ENCODE measurements at regions not wholly inside any gene's neighbourhood (a gene's known extent, or its start where the extent isn't known, plus 50 kb on each side); places are given as distances from the start of the nearest gene placed in this dataset.
A peak's percentile ranks its signal among the peaks of the same experiment; 100 is the strongest.

DNA sequence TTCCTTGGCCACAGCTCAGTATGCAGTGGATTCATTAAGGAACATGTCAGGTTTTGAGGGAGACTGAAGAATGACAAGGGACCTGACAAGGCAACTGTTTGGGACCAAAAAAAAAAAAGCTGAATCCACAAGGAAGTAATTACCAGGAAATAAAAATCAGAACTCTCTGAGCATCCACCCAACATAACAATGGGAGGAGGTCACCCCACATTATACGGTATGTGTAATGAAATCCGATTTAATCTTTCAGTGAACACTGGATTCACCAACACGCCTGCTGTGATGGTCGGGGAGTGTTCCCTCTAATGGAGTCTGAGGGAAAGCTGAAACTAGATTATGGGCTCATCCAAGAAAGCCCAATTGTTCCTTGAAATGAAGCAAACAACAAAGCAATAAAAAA is 329.3 kb downstream of the ETAA1 start:
- H3K27ac ChIP-seq (ENCODE audit: low read depth in 1 of 3, low read length in 2 of 3), result no peak overlapping the region
- FAIRE-seq (no peak), DNase-seq (no peak)
- WGBS, 3 donors, result 23 to 65% (median 37%) methylated on average over 4 of the region's 4 CpGs
- peaks cover 0 to 3% of the 10 kb centered on the region in 2 donors for H3K9me3 ChIP-seq (ENCODE audit: control insufficient read depth in 2 of 2, insufficient read depth in 1 of 2, low read depth in 1 of 2, low read length in 1 of 2)
- no peak overlapping the region for H3K4me3 ChIP-seq (ENCODE audit: low read depth in 1 of 3, low read length in 3 of 3)
- H3K27me3 ChIP-seq (ENCODE audit: control insufficient read depth in 3 of 3, insufficient read depth in 3 of 3, low read length in 3 of 3), result peaks cover 0 to 3% (median 2%) of the 10 kb centered on the region in 3 donors
- H3K4me1 ChIP-seq (ENCODE audit: control insufficient read depth in 3 of 3, insufficient read depth in 2 of 3, low read depth in 1 of 3, low read length in 2 of 3), result no peaks in the 10 kb centered on the region
- H3K36me3 ChIP-seq (ENCODE audit: control insufficient read depth in 3 of 3, insufficient read depth in 2 of 3, low read depth in 1 of 3, low read length in 3 of 3), result no peaks in the 10 kb centered on the region

DNA sequence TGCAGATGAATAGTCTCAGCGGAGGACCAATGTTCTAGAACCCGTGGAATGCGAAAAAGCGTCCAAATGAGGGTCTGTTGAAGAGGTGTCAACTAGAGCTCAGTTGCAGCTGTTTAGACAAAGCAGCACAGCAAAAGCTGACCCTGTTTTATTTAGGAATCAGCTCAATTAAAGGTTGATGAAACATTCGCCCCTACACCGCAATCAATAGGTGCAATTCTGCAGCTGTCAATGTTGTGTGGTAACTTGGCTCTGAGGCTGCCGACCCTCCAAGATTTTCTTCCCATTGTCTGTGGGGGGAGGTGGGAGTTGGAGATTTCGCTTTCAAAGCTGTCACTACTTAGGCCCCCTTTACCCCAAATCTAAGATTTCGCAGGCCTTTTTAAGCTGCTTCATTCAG is 330.0 kb downstream of the ETAA1 start:
- H3K4me1 ChIP-seq (ENCODE audit: control insufficient read depth in 3 of 3, insufficient read depth in 2 of 3, low read depth in 1 of 3, low read length in 2 of 3), result no peaks in the 10 kb centered on the region
- 82 to 90% (median 89%) methylated on average over 9 of the region's 9 CpGs for WGBS, 3 donors
- DNase-seq (no peak), FAIRE-seq (no peak)
- H3K27me3 ChIP-seq (ENCODE audit: control insufficient read depth in 3 of 3, insufficient read depth in 3 of 3, low read length in 3 of 3), result peaks cover 0 to 3% (median 2%) of the 10 kb centered on the region in 3 donors
- H3K27ac ChIP-seq (ENCODE audit: low read depth in 1 of 3, low read length in 2 of 3), result no peak overlapping the region
- no peaks in the 10 kb centered on the region for H3K36me3 ChIP-seq (ENCODE audit: control insufficient read depth in 3 of 3, insufficient read depth in 2 of 3, low read depth in 1 of 3, low read length in 3 of 3)
- no peak overlapping the region for H3K4me3 ChIP-seq (ENCODE audit: low read depth in 1 of 3, low read length in 3 of 3)
- no peaks in the 10 kb centered on the region for H3K9me3 ChIP-seq (ENCODE audit: control insufficient read depth in 2 of 2, insufficient read depth in 1 of 2, low read depth in 1 of 2, low read length in 1 of 2)

DNA sequence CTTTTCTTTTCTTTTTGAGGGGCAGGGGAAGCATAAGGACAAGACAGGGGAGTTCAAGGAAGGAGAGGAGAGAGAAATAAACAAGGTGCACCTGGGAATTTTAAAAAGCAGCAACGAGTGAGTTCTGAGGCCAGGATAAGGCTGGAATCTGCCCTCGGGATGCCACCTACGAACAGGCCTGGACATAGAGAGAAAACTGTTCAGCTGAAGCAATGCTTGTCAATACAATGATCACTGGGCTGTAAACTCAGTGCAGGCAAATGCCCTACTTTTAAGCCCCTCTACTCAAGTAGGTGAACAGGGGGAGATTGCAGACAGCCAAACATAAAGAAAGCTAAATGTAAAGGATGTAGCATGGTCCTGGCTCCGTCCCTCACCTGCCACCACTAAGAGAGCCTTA is 330.5 kb downstream of the ETAA1 start:
- Histone ChIP-seq H3K27me3 (ENCODE audit: control insufficient read depth in 3 of 3, insufficient read depth in 3 of 3, low read length in 3 of 3) (peaks cover 0 to 3% (median 2%) of the 10 kb centered on the region in 3 donors), H3K4me1 (ENCODE audit: control insufficient read depth in 3 of 3, insufficient read depth in 2 of 3, low read depth in 1 of 3, low read length in 2 of 3) (no peaks in the 10 kb centered on the region), H3K36me3 (ENCODE audit: control insufficient read depth in 3 of 3, insufficient read depth in 2 of 3, low read depth in 1 of 3, low read length in 3 of 3) (no peaks in the 10 kb centered on the region), H3K4me3 (ENCODE audit: low read depth in 1 of 3, low read length in 3 of 3) (no peak overlapping the region), H3K9me3 (ENCODE audit: control insufficient read depth in 2 of 2, insufficient read depth in 1 of 2, low read depth in 1 of 2, low read length in 1 of 2) (no peaks in the 10 kb centered on the region), H3K27ac (ENCODE audit: low read depth in 1 of 3, low read length in 2 of 3) (no peak overlapping the region)
- FAIRE-seq (no peak), DNase-seq (no peak)
- WGBS, 3 donors, result 73 to 83% (median 79%) methylated on average over 4 of the region's 4 CpGs

DNA sequence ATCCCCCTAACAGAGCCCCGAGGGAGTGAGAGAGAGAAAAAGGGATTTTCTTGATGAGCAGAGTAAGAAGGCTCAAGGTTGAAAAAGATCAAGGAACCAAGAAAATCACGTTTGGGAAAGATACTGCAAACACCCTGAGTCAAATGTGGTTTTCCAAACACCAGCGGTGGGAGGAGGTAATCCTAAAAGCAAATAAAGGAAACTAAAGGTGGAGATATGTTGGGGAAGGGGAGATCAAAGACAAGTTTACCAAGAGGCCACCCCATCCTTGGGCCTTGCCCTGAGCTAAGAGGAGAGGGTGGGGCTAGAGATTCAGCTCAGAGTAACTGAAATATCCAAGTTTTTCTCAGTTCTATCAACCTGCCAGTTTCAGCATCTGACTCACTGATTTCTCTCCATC is 332.3 kb downstream of the ETAA1 start:
- DNase-seq (no peak), FAIRE-seq (no peak)
- Histone ChIP-seq H3K9me3 (ENCODE audit: control insufficient read depth in 2 of 2, insufficient read depth in 1 of 2, low read depth in 1 of 2, low read length in 1 of 2) (no peaks in the 10 kb centered on the region), H3K27ac (ENCODE audit: low read depth in 1 of 3, low read length in 2 of 3) (no peak overlapping the region), H3K4me3 (ENCODE audit: low read depth in 1 of 3, low read length in 3 of 3) (no peak overlapping the region), H3K27me3 (ENCODE audit: control insufficient read depth in 3 of 3, insufficient read depth in 3 of 3, low read length in 3 of 3) (peaks cover 0 to 3% (median 2%) of the 10 kb centered on the region in 3 donors), H3K4me1 (ENCODE audit: control insufficient read depth in 3 of 3, insufficient read depth in 2 of 3, low read depth in 1 of 3, low read length in 2 of 3) (no peaks in the 10 kb centered on the region), H3K36me3 (ENCODE audit: control insufficient read depth in 3 of 3, insufficient read depth in 2 of 3, low read depth in 1 of 3, low read length in 3 of 3) (no peaks in the 10 kb centered on the region)
- WGBS, 3 donors, result 27 to 66% (median 39%) methylated on average over 3 of the region's 3 CpGs

DNA sequence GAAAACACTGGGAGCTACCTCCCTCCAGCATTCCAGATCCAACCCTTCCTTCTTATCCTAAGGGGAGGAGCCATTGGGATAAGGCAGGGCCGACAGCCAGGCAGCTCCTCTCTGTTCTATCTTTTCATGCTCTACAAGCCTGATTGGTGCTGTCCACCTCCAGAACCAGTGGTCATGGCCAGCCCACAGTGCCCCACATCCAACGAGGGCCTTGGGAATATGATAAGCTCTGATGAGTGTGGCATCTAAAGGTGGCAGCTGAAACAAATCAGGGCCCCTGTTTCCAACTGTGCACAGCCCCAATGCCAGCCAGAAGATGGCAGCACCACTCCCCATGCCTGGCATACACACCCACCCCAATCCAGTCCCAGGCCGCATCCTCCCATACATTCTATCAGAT is 329.3 kb downstream of the C1D start:
- H3K27me3 ChIP-seq (ENCODE audit: control insufficient read depth in 3 of 3, insufficient read depth in 3 of 3, low read length in 3 of 3), result peaks cover 0 to 1% (median 0%) of the 10 kb centered on the region in 3 donors
- no peaks in the 10 kb centered on the region for H3K36me3 ChIP-seq (ENCODE audit: control insufficient read depth in 3 of 3, insufficient read depth in 2 of 3, low read depth in 1 of 3, low read length in 3 of 3)
- no peaks in the 10 kb centered on the region for H3K4me1 ChIP-seq (ENCODE audit: control insufficient read depth in 3 of 3, insufficient read depth in 2 of 3, low read depth in 1 of 3, low read length in 2 of 3)
- H3K9me3 ChIP-seq (ENCODE audit: control insufficient read depth in 2 of 2, insufficient read depth in 1 of 2, low read depth in 1 of 2, low read length in 1 of 2), result no peaks in the 10 kb centered on the region
- FAIRE-seq (no peak), DNase-seq (peak; percentile 4 to 6)
- WGBS, 3 donors, result 27 to 54% (median 29%) methylated on average over 3 of the region's 3 CpGs
- H3K4me3 ChIP-seq (ENCODE audit: low read depth in 1 of 3, low read length in 3 of 3), result no peak overlapping the region
- H3K27ac ChIP-seq (ENCODE audit: low read depth in 1 of 3, low read length in 2 of 3), result no peak overlapping the region

DNA sequence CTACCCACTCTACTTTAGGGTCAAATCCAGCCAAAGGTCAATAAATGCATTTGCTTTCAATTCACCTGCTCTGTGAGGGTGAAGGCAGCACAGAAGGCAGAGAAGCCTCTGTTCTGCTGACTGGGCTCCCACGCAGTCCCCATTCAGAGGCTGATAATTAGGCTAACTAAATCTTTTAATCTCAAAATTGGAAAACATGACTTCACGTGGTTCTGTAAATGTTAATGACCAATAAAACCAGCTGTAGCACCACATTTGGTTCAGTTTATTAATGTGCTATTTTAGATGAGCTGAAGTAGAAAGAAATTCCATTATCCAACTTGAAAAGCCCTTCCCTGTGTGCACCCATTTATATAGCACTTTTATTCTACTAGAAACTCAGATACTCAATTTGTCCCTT is 310.6 kb downstream of the C1D start:
- H3K4me1 ChIP-seq (ENCODE audit: control insufficient read depth in 3 of 3, insufficient read depth in 2 of 3, low read depth in 1 of 3, low read length in 2 of 3), result no peaks in the 10 kb centered on the region
- FAIRE-seq (no peak), DNase-seq (no peak)
- 41 to 75% (median 53%) methylated on average over 2 of the region's 2 CpGs for WGBS, 3 donors
- no peaks in the 10 kb centered on the region for H3K9me3 ChIP-seq (ENCODE audit: control insufficient read depth in 2 of 2, insufficient read depth in 1 of 2, low read depth in 1 of 2, low read length in 1 of 2)
- no peak overlapping the region for H3K27ac ChIP-seq (ENCODE audit: low read depth in 1 of 3, low read length in 2 of 3)
- H3K36me3 ChIP-seq (ENCODE audit: control insufficient read depth in 3 of 3, insufficient read depth in 2 of 3, low read depth in 1 of 3, low read length in 3 of 3), result no peaks in the 10 kb centered on the region
- no peak overlapping the region for H3K4me3 ChIP-seq (ENCODE audit: low read depth in 1 of 3, low read length in 3 of 3)
- H3K27me3 ChIP-seq (ENCODE audit: control insufficient read depth in 3 of 3, insufficient read depth in 3 of 3, low read length in 3 of 3), result no peaks in the 10 kb centered on the region

DNA sequence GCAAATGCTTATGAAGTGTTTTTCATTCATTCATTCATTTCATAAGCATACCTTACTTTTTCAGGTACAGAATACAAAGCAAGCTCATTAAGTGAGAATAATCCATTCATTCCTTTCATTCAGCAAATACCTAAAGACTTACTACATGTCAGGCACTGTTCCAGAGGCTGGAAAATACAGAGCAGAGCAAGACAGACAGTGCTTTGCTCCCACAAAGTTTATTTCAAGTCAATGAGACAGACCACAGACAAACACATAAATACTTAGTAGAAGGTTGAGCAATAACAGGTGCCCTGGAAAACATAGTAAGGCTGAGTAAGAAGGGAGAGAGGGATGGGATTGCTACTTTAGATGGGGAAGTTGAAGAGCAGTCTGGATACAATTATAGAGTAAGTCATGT is 309.8 kb downstream of the C1D start:
- no peak for FAIRE-seq

DNA sequence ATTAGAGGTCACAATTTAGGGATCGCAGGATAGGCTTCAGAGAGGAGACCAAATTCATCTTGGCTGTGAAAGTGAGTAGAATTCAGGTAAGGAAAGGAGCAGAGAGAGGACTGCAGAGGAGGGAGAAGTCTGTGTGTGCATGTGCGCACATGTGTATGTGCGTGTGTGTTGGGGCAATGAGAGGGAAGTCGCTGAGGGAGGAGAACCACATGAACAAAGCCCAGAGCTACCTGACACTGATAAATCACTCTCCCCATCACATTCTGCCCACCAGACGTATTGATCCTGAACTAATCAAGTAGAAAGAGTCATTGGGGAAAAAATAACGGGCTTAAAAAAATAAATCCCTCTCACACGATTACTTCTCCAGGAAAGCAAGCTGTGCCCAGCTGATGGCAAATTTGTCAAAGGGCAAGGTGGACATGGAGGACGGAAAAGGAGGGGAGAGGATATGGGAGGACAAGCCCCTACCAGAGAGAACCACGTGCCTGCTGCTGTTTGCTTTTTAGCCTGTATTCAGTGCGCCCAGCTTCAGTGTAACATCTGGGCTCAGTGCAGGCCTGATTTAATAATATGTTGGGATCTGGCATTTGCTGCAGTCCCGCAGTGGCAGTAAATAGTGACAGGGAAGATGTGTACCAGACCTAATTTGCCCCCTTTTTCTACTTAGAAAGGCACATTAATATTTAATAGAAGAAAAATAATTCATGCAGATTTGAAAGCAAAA is 307.5 kb downstream of the C1D start:
- DNase-seq (no peak), FAIRE-seq (no peak)
- no peaks in the 10 kb centered on the region for H3K27me3 ChIP-seq (ENCODE audit: control insufficient read depth in 3 of 3, insufficient read depth in 3 of 3, low read length in 3 of 3)
- H3K4me1 ChIP-seq (ENCODE audit: control insufficient read depth in 3 of 3, insufficient read depth in 2 of 3, low read depth in 1 of 3, low read length in 2 of 3), result no peaks in the 10 kb centered on the region
- no peaks in the 10 kb centered on the region for H3K9me3 ChIP-seq (ENCODE audit: control insufficient read depth in 2 of 2, insufficient read depth in 1 of 2, low read depth in 1 of 2, low read length in 1 of 2)
- H3K36me3 ChIP-seq (ENCODE audit: control insufficient read depth in 3 of 3, insufficient read depth in 2 of 3, low read depth in 1 of 3, low read length in 3 of 3), result no peaks in the 10 kb centered on the region
- H3K4me3 ChIP-seq (ENCODE audit: low read depth in 1 of 3, low read length in 3 of 3), result no peak overlapping the region
- 63 to 75% (median 69%) methylated on average over 11 of the region's 11 CpGs for WGBS, 3 donors
- H3K27ac ChIP-seq (ENCODE audit: low read depth in 1 of 3, low read length in 2 of 3), result no peak overlapping the region

More for the DNA sequence above, 309.8 kb downstream of the C1D start:
- no peaks in the 10 kb centered on the region for H3K4me1 ChIP-seq (ENCODE audit: control insufficient read depth in 3 of 3, insufficient read depth in 2 of 3, low read depth in 1 of 3, low read length in 2 of 3)
- no peak overlapping the region for H3K27ac ChIP-seq (ENCODE audit: low read depth in 1 of 3, low read length in 2 of 3)
- H3K36me3 ChIP-seq (ENCODE audit: control insufficient read depth in 3 of 3, insufficient read depth in 2 of 3, low read depth in 1 of 3, low read length in 3 of 3), result no peaks in the 10 kb centered on the region
- no peaks in the 10 kb centered on the region for H3K27me3 ChIP-seq (ENCODE audit: control insufficient read depth in 3 of 3, insufficient read depth in 3 of 3, low read length in 3 of 3)
- no peaks in the 10 kb centered on the region for H3K9me3 ChIP-seq (ENCODE audit: control insufficient read depth in 2 of 2, insufficient read depth in 1 of 2, low read depth in 1 of 2, low read length in 1 of 2)
- H3K4me3 ChIP-seq (ENCODE audit: low read depth in 1 of 3, low read length in 3 of 3), result no peak overlapping the region
- no peak for DNase-seq

DNA sequence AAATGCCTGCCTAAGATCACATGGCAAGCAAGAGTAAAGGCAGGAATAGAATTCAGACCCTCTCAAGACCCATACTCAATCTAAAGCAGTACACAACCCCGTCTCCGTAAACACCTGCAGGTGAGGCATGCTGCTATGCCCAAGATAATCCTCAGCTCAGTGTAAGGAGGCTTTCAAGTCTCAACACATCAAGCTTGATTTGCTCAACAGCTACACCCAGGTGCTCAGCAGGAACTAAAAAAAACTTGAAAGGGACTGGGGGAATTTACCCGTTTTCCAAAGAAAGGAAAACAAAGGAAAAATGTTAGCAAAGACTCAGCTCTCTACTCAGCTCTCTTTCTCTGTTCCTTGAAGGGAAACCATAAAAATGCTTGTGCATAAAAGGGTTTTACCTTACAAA is 301.8 kb downstream of the C1D start:
- no peak overlapping the region for H3K4me3 ChIP-seq (ENCODE audit: low read depth in 1 of 3, low read length in 3 of 3)
- DNase-seq (no peak), FAIRE-seq (no peak)
- 53 to 71% (median 67%) methylated on average over 3 of the region's 3 CpGs for WGBS, 3 donors
- H3K27ac ChIP-seq (ENCODE audit: low read depth in 1 of 3, low read length in 2 of 3), result no peak overlapping the region
- no peaks in the 10 kb centered on the region for H3K4me1 ChIP-seq (ENCODE audit: control insufficient read depth in 3 of 3, insufficient read depth in 2 of 3, low read depth in 1 of 3, low read length in 2 of 3)
- H3K27me3 ChIP-seq (ENCODE audit: control insufficient read depth in 3 of 3, insufficient read depth in 3 of 3, low read length in 3 of 3), result no peaks in the 10 kb centered on the region
- H3K36me3 ChIP-seq (ENCODE audit: control insufficient read depth in 3 of 3, insufficient read depth in 2 of 3, low read depth in 1 of 3, low read length in 3 of 3), result no peaks in the 10 kb centered on the region
- no peaks in the 10 kb centered on the region for H3K9me3 ChIP-seq (ENCODE audit: control insufficient read depth in 2 of 2, insufficient read depth in 1 of 2, low read depth in 1 of 2, low read length in 1 of 2)

Measured in small intestine (tissue), 7 donors.